HG02642 (cell line): ENCODE measurements at regions not wholly inside any gene's neighbourhood (a gene's known extent, or its start where the extent isn't known, plus 50 kb on each side); places are given as distances from the start of the nearest gene placed in this dataset.
"Not testable (repeated sequence)": the region's sequence is repeated elsewhere in the genome, so short reads cannot be mapped to it uniquely, and the experiment has no call there.

Experiments
- ATAC-seq: cut with Tn5 transposase; IDR thresholded peaks from one replicate; pipeline ENCODE4 v1.9.1; 2021; ENCODE audit warnings: mild to moderate bottlenecking; ENCODE audit not compliant: unreplicated experiment, poor library complexity

DNA sequence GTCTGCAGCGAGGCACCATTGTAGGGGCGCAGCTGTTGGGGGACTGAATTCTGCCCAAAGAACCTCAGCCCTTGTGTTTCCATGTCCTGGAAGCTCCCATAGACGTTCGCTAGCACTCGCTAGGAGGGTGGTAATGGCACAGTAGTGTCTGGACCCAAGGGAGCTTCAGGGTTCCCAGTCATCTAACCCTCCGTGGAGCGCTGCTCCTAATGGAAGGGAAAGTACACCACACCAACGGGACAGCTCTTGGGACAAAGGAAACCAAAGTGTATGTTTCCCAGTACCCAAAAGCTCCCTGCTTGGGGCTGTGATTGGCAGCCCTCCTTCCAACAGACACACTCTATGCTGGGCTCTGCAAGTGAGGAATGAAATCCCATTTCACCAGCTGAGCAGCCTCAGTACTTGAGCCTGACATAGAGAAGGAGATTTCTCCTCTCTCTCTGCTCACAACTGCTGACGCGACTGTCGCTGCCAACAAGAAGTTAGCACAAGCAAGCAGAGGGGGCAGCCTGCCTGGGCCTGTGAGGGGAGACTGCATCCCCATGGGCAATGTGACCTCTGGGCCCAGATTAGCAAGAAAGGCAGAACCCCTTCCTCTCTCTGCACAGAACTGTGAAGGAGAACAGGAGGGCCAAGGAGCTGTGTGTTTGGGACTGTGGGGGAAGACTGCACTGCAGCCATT, 67.6 kb upstream of the SMARCAD1 start:
- no peak for ATAC-seq

DNA sequence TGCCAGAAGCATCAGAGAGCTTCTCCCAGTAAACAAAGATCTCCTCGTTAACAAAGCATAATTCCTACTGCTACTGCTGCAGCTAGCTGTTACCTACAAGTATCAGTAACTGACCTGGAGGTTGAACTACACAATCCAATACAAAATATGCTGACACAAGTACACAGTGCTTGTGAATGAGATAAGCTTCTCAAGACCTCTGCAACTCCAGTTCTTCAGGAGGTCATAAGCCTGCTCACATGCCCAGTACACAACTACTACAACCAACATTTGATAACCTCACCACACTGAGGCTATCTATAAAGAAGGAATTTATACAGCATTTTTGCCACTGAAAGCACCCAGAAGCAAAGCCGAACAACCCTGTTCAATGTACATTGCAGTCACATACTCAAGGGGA, 66.7 kb upstream of the SMARCAD1 start:
- ATAC-seq = no peak

DNA sequence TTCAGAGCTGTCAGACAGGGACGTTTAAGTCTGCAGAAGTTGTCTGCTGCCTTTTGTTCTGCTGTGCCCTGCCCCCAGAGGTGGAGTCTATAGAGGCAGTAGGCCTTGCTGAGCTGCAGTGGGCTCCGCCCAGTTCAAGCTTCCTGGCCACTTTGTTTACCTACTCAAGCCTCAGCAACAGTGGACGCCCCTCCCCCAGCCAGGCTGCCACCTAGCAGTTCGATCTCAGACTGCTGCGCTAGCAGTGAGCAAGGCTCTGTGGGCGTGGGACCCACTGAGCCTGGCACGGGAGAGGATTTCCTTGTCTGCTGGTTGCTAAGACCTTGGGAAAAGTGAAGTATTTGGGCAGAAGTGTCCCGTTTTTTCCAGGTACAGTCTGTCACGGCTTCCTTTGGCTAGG, 59.6 kb upstream of the SMARCAD1 start:
- ATAC-seq = not testable (repeated sequence)

DNA sequence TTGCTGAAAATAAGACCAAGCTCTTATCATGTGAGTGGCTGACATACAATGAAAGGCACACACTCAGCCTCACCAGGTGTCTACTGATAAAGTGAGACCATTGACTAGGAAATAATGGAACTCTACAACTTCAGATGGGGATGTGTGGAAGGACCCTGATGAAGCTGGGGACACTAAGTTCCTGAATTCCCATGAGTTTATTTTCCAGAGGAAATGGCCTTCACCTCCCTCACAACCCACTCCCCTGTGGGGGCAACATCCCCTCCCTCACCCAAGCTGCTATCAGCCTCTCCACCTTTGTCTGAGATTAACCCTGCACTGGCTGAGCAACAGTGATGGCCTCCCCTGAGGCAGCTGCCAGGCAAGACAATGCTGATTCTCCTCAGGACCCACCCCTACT, 55.2 kb upstream of the SMARCAD1 start:
- ATAC-seq = no peak

DNA sequence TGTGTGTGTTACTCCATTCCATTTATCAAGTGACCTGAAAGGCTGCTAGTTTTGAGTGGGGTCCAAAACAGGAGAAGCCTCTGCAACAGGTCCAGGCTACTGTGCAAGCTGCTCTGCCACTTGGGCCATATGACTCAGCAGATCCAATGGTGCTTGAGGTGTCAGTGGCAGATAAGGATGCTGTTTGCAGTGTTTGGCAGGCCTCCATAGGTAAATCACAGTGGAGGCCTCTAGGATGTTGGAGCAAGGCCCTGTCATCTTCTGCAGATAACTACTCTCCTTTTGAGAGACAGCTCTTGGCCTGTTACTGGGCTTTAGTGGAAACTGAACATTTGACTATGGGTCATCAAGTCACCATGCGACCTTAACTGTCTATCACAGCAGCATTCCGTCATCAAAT, 52.3 kb upstream of the SMARCAD1 start:
- ATAC-seq = not testable (repeated sequence)

DNA sequence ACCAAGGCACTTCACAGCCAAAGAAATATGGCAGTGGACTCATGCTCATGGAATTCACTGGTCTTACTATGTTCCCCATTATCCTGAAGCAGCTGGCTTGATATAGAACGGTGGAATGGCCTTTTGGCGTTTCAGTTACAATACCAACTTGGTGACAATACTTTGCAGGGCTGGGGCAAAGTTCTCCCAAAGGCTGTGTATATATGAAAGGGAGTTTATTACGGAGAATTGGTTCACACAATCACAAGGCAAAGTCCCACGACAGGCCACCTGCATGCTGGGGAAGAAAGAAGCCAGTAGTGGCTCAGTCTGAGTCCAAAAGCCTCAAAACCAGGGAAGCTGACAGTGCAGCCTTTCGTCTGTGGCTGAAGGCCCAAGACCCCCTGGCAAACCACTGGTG, 50.8 kb upstream of the SMARCAD1 start:
- ATAC-seq = no peak
